ENCODE measurements at regions not wholly inside any gene's neighbourhood (a gene's known extent, or its start where the extent isn't known, plus 50 kb on each side); places are given as distances from the start of the nearest gene placed in this dataset.

- H3K9me3 ChIP-seq, result no peaks in the 10 kb centered on the region
- no peak overlapping the region for H3K4me3 ChIP-seq
- TF ChIP-seq POLR2AphosphoS5 (IDR thresholded peaks at IDR 0.05) (no peak), CTCF (IDR thresholded peaks at IDR 0.05) (no peak), POLR2A (IDR thresholded peaks at IDR 0.05) (no peak), EP300 (IDR thresholded peaks at IDR 0.05) (no peak)
- no peaks in the 10 kb centered on the region for H3K27me3 ChIP-seq
- H3K27ac ChIP-seq, result no peak overlapping the region
- DNase-seq (ENCODE audit: low spot score in 2 of 2), result no peak
- WGBS, result 42% methylated on average over 3 of the region's 3 CpGs
- H3K4me1 ChIP-seq, result no peaks in the 10 kb centered on the region
- no peaks in the 10 kb centered on the region for H3K36me3 ChIP-seq
Measured at GRCh38 chr1:14190508-14190907, 408.0 kb upstream of the KAZN start.

GRCh38 chr1:14194511-14194910 lies 404.0 kb upstream of the KAZN start:
- no peaks in the 10 kb centered on the region for H3K4me1 ChIP-seq
- H3K27ac ChIP-seq, result no peak overlapping the region
- no peak for DNase-seq (ENCODE audit: low spot score in 2 of 2)
- H3K4me3 ChIP-seq, result no peak overlapping the region
- no peaks in the 10 kb centered on the region for H3K27me3 ChIP-seq
- no peaks in the 10 kb centered on the region for H3K36me3 ChIP-seq
- no peaks in the 10 kb centered on the region for H3K9me3 ChIP-seq
- TF ChIP-seq CTCF (IDR thresholded peaks at IDR 0.05), result no peak
- TF ChIP-seq EP300 (IDR thresholded peaks at IDR 0.05), result no peak
- TF ChIP-seq POLR2A (IDR thresholded peaks at IDR 0.05), result no peak
- TF ChIP-seq POLR2AphosphoS5 (IDR thresholded peaks at IDR 0.05), result no peak
- WGBS, result 67% methylated on average over 3 of the region's 3 CpGs

GRCh38 chr1:14205066-14205465 lies 393.4 kb upstream of the KAZN start:
- Histone ChIP-seq H3K36me3 (no peaks in the 10 kb centered on the region), H3K27ac (no peak overlapping the region), H3K9me3 (no peaks in the 10 kb centered on the region), H3K27me3 (no peaks in the 10 kb centered on the region), H3K4me3 (no peak overlapping the region), H3K4me1 (no peaks in the 10 kb centered on the region)
- no peak for DNase-seq (ENCODE audit: low spot score in 2 of 2)
- TF ChIP-seq CTCF (IDR thresholded peaks at IDR 0.05), result no peak
- WGBS, result 100% methylated on average over 1 of the region's 1 CpG

- Histone ChIP-seq H3K27me3 (no peaks in the 10 kb centered on the region), H3K9me3 (peaks cover 13% of the 10 kb centered on the region), H3K4me1 (no peaks in the 10 kb centered on the region), H3K27ac (no peak overlapping the region), H3K4me3 (no peak overlapping the region), H3K36me3 (no peaks in the 10 kb centered on the region)
- TF ChIP-seq EP300 (IDR thresholded peaks at IDR 0.05) (no peak), POLR2A (IDR thresholded peaks at IDR 0.05) (no peak), CTCF (IDR thresholded peaks at IDR 0.05) (no peak), POLR2AphosphoS5 (IDR thresholded peaks at IDR 0.05) (no peak)
- DNase-seq (ENCODE audit: low spot score in 2 of 2), result no peak
Measured at GRCh38 chr1:14215151-14215550, 383.3 kb upstream of the KAZN start.

- TF ChIP-seq POLR2A (IDR thresholded peaks at IDR 0.05) (no peak), EP300 (IDR thresholded peaks at IDR 0.05) (no peak), POLR2AphosphoS5 (IDR thresholded peaks at IDR 0.05) (no peak), CTCF (IDR thresholded peaks at IDR 0.05) (no peak)
- no peaks in the 10 kb centered on the region for H3K4me1 ChIP-seq
- peaks cover 13% of the 10 kb centered on the region for H3K9me3 ChIP-seq
- no peaks in the 10 kb centered on the region for H3K36me3 ChIP-seq
- no peak overlapping the region for H3K27ac ChIP-seq
- no peak for DNase-seq (ENCODE audit: low spot score in 2 of 2)
- H3K27me3 ChIP-seq, result no peaks in the 10 kb centered on the region
- 47% methylated on average over 1 of the region's 1 CpG for WGBS
- no peak overlapping the region for H3K4me3 ChIP-seq
Measured at GRCh38 chr1:14217384-14217783, 381.1 kb upstream of the KAZN start.
